HCT116 (cell line): ENCODE measurements at regions not wholly inside any gene's neighbourhood (a gene's known extent, or its start where the extent isn't known, plus 50 kb on each side); places are given as distances from the start of the nearest gene placed in this dataset.

ENCODE experiments used
- ATAC-seq: fragments of 200-7000 bp; cut with Tn5 transposase; 2 replicates; pipeline ENCODE4 v1.9.1; 2020; ENCODE audit warnings: mild to moderate bottlenecking, moderate library complexity
- BruUV-seq: library from RNA; stranded (reverse); fragments of 400-500 nt; replicated peaks from 2 replicates; lab custom pipeline; 2021; lab: Mats Ljungman, UMichigan
- CTCF ChIA-PET: fragments of 300-600 bp; sonication (Branson Sonifier 250); formaldehyde crosslinking; loops from one replicate; lab custom pipeline; 2021; ENCODE audit warnings: antibody characterized with exemption; lab: Charles Lee
- POLR2A ChIA-PET: fragments of 300-600, 350-600 bp; sonication (Branson Sonifier 250); formaldehyde crosslinking; loops from one replicate; lab custom pipeline; 2021; ENCODE audit warnings: antibody characterized with exemption; lab: Charles Lee
- RAD21 ChIA-PET, 2 experiments: fragments of 300-600 bp; sonication (Branson Sonifier 250); formaldehyde crosslinking; loops; one replicate each; lab custom pipeline; 2023; ENCODE audit warnings: low total read pairs in 2 of 2; ENCODE audit not compliant: uncharacterized antibody in 2 of 2, unreplicated experiment in 2 of 2, low non-redundant PET in 1 of 2; lab: Charles Lee
- DNase-seq: peaks from one replicate; pipeline ENCODE4 v3.0.0-alpha.2; 2010; ENCODE audit warnings: low read depth, low spot score
- H2AFZ ChIP-seq: fragments of 200-600 bp; shearing (Covaris generic), sonication (generic); 2 replicates; pipeline ENCODE4 v1.6.1; 2017; ENCODE audit warnings: low read depth, mixed run types, mixed read lengths, antibody characterized with exemption, low read length; ENCODE audit not compliant: poor library complexity, severe bottlenecking
- H3K27ac ChIP-seq: 2 replicates; pipeline ENCODE4 v1.5.1; 2012; ENCODE audit warnings: low read depth, low read length
- H3K27me3 ChIP-seq: fragments of 200-600 bp; sonication (generic); 2 replicates; pipeline ENCODE4 v1.6.1; 2016; ENCODE audit warnings: mixed run types, low read length, mixed read lengths; ENCODE audit not compliant: insufficient read depth
- H3K36me3 ChIP-seq, 2 experiments: fragments of 200-500 bp in 1 of 2; fragments of 200-600 bp in 1 of 2; sonication (Bioruptor generic) in 1 of 2; sonication (generic) in 1 of 2; 2 replicates each; pipeline versions ENCODE4 v1.5.1 to v1.6.1; 2014 to 2016; ENCODE audit warnings: low read length in 2 of 2, inconsistent platforms in 1 of 2, mixed read lengths in 1 of 2, mixed run types in 1 of 2; ENCODE audit not compliant: insufficient read depth in 2 of 2, control insufficient read depth in 1 of 2
- H3K4me1 ChIP-seq, 2 experiments: fragments of 200-600 bp in 1 of 2; sonication (generic) in 1 of 2; 2 replicates each; pipeline versions ENCODE4 v1.5.1 to v1.6.1; 2012 to 2017; ENCODE audit warnings: low read length in 2 of 2, inconsistent platforms in 1 of 2, mild to moderate bottlenecking in 1 of 2, mixed read lengths in 1 of 2, mixed run types in 1 of 2, moderate library complexity in 1 of 2; ENCODE audit not compliant: insufficient read depth in 2 of 2, control insufficient read depth in 1 of 2
- H3K4me2 ChIP-seq: fragments of 200-600 bp; sonication (generic); 2 replicates; pipeline ENCODE4 v1.6.1; 2017; ENCODE audit warnings: mixed run types, low read length, mixed read lengths
- H3K4me3 ChIP-seq, 2 experiments: fragments of 200-600 bp in 1 of 2; sonication (generic) in 1 of 2; replicated peaks in 1 of 2; 2 replicates each; pipeline ENCODE4 v1.5.1; 2011 to 2016; ENCODE audit warnings: low read length in 2 of 2, control low read depth in 1 of 2, low read depth in 1 of 2, mild to moderate bottlenecking in 1 of 2, mixed read lengths in 1 of 2, mixed run types in 1 of 2
- H3K79me2 ChIP-seq: fragments of 200-600 bp; sonication (generic); 2 replicates; pipeline ENCODE4 v1.6.1; 2017; ENCODE audit warnings: mild to moderate bottlenecking, mixed run types, low read length, moderate library complexity, mixed read lengths; ENCODE audit not compliant: insufficient read depth
- H3K9ac ChIP-seq: fragments of 200-600 bp; sonication (generic); 2 replicates; pipeline ENCODE4 v1.6.1; 2016; ENCODE audit warnings: low read length, mixed read lengths
- H3K9me2 ChIP-seq: fragments of 200-600 bp; sonication (generic), shearing (Covaris generic); 2 replicates; pipeline ENCODE4 v1.6.1; 2017; ENCODE audit warnings: mixed run types, mild to moderate bottlenecking, moderate library complexity; ENCODE audit not compliant: insufficient read depth
- H3K9me3 ChIP-seq, 2 experiments: fragments of 200-500 bp in 1 of 2; fragments of 200-600 bp in 1 of 2; sonication (Bioruptor generic) in 1 of 2; sonication (generic) in 1 of 2; 2 replicates each; pipeline ENCODE4 v1.6.1; 2014 to 2017; ENCODE audit warnings: low read length in 2 of 2, mixed read lengths in 2 of 2, inconsistent platforms in 1 of 2, low read depth in 1 of 2, mild to moderate bottlenecking in 1 of 2, mixed run types in 1 of 2, moderate library complexity in 1 of 2; ENCODE audit not compliant: control insufficient read depth in 1 of 2, insufficient read depth in 1 of 2
- H4K20me1 ChIP-seq: fragments of 200-600 bp; sonication (generic), shearing (Covaris generic); 2 replicates; pipeline ENCODE4 v1.6.1; 2017; ENCODE audit warnings: mixed run types, mild to moderate bottlenecking, moderate library complexity; ENCODE audit not compliant: insufficient read depth
- ATF3 ChIP-seq: IDR thresholded peaks from 2 replicates; pipeline ENCODE4 v1.6.1; 2012
- CEBPB ChIP-seq: IDR thresholded peaks from 2 replicates; pipeline ENCODE4 v1.6.1; 2012; ENCODE audit warnings: low read depth
- CTCF ChIP-seq, 3 experiments: fragments of 200-600 bp in 1 of 3; sonication (generic) in 1 of 3; IDR thresholded peaks in 2 of 3; conservative IDR thresholded peaks in 1 of 3; 2 replicates each; pipeline ENCODE4 v1.5.1; 2012 to 2017; ENCODE audit warnings: low read depth in 2 of 3, low read length in 2 of 3, antibody characterized with exemption in 1 of 3, borderline replicate concordance in 1 of 3, control low read depth in 1 of 3, mild to moderate bottlenecking in 1 of 3, mixed read lengths in 1 of 3, mixed run types in 1 of 3, moderate library complexity in 1 of 3; ENCODE audit not compliant: insufficient read depth in 1 of 3
- ELF1 ChIP-seq: IDR thresholded peaks from 2 replicates; pipeline ENCODE4 v1.6.1; 2012; ENCODE audit warnings: low read depth, borderline replicate concordance
- EZH2 ChIP-seq: fragments of 200-600 bp; sonication (generic); IDR thresholded peaks from 2 replicates; pipeline ENCODE4 v1.6.1; 2017; ENCODE audit warnings: antibody characterized with exemption, mixed run types
- EZH2phosphoT487 ChIP-seq: fragments of 200-600 bp; IDR thresholded peaks from 2 replicates; pipeline ENCODE4 v1.6.1; 2018; ENCODE audit warnings: antibody characterized with exemption, borderline replicate concordance
- FOSL1 ChIP-seq: IDR thresholded peaks from 2 replicates; pipeline ENCODE4 v1.6.1; 2012; ENCODE audit warnings: low read depth
- JUND ChIP-seq: IDR thresholded peaks from 2 replicates; pipeline ENCODE4 v1.6.1; 2012
- MAX ChIP-seq: IDR thresholded peaks from 2 replicates; pipeline ENCODE4 v1.6.1; 2012
- POLR2A ChIP-seq: IDR thresholded peaks from 2 replicates; pipeline ENCODE4 v1.7.0; 2011; ENCODE audit warnings: borderline replicate concordance; ENCODE audit not compliant: insufficient read depth, insufficient read length; ENCODE audit errors: extremely low read depth
- POLR2AphosphoS5 ChIP-seq: IDR thresholded peaks from 2 replicates; pipeline ENCODE4 v1.6.1; 2011; ENCODE audit warnings: mild to moderate bottlenecking, low read depth, low read length, moderate library complexity
- RAD21 ChIP-seq: IDR thresholded peaks from 2 replicates; pipeline ENCODE4 v1.6.1; 2012; ENCODE audit warnings: low read depth, mild to moderate bottlenecking
- REST ChIP-seq: IDR thresholded peaks from 2 replicates; pipeline ENCODE4 v1.6.1; 2012; ENCODE audit warnings: low read depth
- SIN3A ChIP-seq: IDR thresholded peaks from 2 replicates; pipeline ENCODE4 v1.6.1; 2012; ENCODE audit warnings: low read depth
- SP1 ChIP-seq: IDR thresholded peaks from 2 replicates; pipeline ENCODE4 v1.6.1; 2012; ENCODE audit warnings: low read depth
- SRF ChIP-seq: IDR thresholded peaks from 2 replicates; pipeline ENCODE4 v1.6.1; 2012; ENCODE audit warnings: low read depth
- TCF7L2 ChIP-seq: IDR thresholded peaks from 2 replicates; pipeline ENCODE4 v1.7.0; 2011; ENCODE audit warnings: borderline replicate concordance, inconsistent platforms; ENCODE audit not compliant: insufficient read depth, insufficient read length; ENCODE audit errors: extremely low read depth
- YY1 ChIP-seq: IDR thresholded peaks from 2 replicates; pipeline ENCODE4 v1.6.1; 2011; ENCODE audit warnings: low read length, low read depth, moderate library complexity, mild to moderate bottlenecking; ENCODE audit not compliant: insufficient replicate concordance; ENCODE audit errors: extremely low read depth
- ZNF274 ChIP-seq: fragments of 200-500 bp; sonication (Bioruptor generic); IDR thresholded peaks from 2 replicates; pipeline ENCODE4 v1.6.1; 2014; ENCODE audit warnings: mild to moderate bottlenecking, low read depth, low read length, inconsistent platforms
- intact Hi-C: fragments of 100-400 bp; cut with micrococcal nuclease; formaldehyde crosslinking; loops from 2 replicates; pipeline ENCODE4 v1.10.0; 2022

GRCh38 chr9:80417211-80417773, 845.5 kb downstream of the TLE4 start:
- Histone ChIP-seq H3K27ac (no peak overlapping the region), H3K4me2 (no peak overlapping the region), H3K9me3 (peaks cover 3 to 18% of the 10 kb centered on the region in 2 experiments; a peak in 2 of 4 replicates), H3K9me2 (no peaks in the 10 kb centered on the region), H3K4me3 (no peak overlapping the region), H3K79me2 (no peaks in the 10 kb centered on the region), H3K9ac (no peak overlapping the region), H2AFZ (no peak overlapping the region), H3K4me1 (no peaks in the 10 kb centered on the region), H3K27me3 (no peaks in the 10 kb centered on the region), H3K36me3 (no peaks in the 10 kb centered on the region), H4K20me1 (no peaks in the 10 kb centered on the region)
- intact Hi-C loops, result no loop called here
- TF ChIP-seq SP1 (no peak), SRF (no peak), FOSL1 (no peak), ELF1 (no peak), TCF7L2 (no peak), YY1 (no peak), RAD21 (no peak), ATF3 (no peak), CEBPB (no peak), JUND (no peak), MAX (no peak), CTCF (IDR thresholded peaks at IDR 0.05 in 2 of 3, conservative IDR thresholded peaks at IDR 0.05 in 1 of 3; ENCODE audit: borderline replicate concordance in 1 of 3, insufficient read depth in 1 of 3, low read depth in 2 of 3, low read length in 2 of 3) (no peak), REST (no peak), POLR2A (no peak), EZH2phosphoT487 (no peak), EZH2 (no peak), ZNF274 (no peak), POLR2AphosphoS5 (no peak), SIN3A (no peak)
- CTCF ChIA-PET, result no interaction called here
- DNase-seq (no peak), ATAC-seq (no peak)
- RAD21 ChIA-PET, result no interaction called here
- no TSS peak for BruUV-seq
- POLR2A ChIA-PET, result no interaction called here
